Stomach (tissue), 4 donors: ENCODE measurements at regions not wholly inside any gene's neighbourhood (a gene's known extent, or its start where the extent isn't known, plus 50 kb on each side); places are given as distances from the start of the nearest gene placed in this dataset.

Experiments
- EP300 ChIP-seq: sonication (generic); formaldehyde crosslinking; IDR thresholded peaks from one replicate; pipeline ENCODE4 v1.6.1; 2017; ENCODE audit warnings: antibody characterized with exemption
- POLR2A ChIP-seq, 4 donors: fragments of 450-650 bp; IDR thresholded peaks; one replicate each; pipeline ENCODE4 v1.6.1; 2016; ENCODE audit warnings: antibody characterized with exemption in 4 of 4, control low read depth in 2 of 4, mild to moderate bottlenecking in 1 of 4, moderate library complexity in 1 of 4
- POLR2AphosphoS5 ChIP-seq, 3 donors: sonication (generic); formaldehyde crosslinking; IDR thresholded peaks; one replicate each; pipeline ENCODE4 v1.6.1; 2016; ENCODE audit warnings: antibody characterized with exemption in 3 of 3
- TF ChIP-seq, protein P1 (sequence below), 7 experiments: fragments of 450-650 bp in 4 of 7; fragments of 200-600 bp in 3 of 7; sonication (generic) in 3 of 7; IDR thresholded peaks; one replicate each; pipeline ENCODE4 v1.5.1; 2016 to 2019; ENCODE audit warnings: antibody characterized with exemption in 7 of 7, control low read depth in 2 of 7, mild to moderate bottlenecking in 1 of 7

DNA sequence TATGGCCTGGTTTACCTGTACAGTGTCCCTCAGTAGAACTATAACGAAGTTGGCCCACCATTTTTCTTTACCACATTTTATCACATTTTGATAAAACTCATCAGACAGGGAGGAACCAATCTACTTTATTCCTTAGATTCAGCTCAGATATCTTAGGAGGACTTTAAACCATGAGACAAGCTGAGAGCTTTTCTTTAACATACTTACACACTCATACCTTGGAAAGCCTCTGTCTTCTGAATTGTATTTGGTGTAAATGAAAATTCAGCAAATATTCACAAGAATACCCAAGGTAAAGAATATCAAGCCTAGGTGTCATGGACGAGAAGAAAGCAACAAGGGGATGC is 313.2 kb downstream of the ENC1 start:
- TF ChIP-seq, protein P1, sequence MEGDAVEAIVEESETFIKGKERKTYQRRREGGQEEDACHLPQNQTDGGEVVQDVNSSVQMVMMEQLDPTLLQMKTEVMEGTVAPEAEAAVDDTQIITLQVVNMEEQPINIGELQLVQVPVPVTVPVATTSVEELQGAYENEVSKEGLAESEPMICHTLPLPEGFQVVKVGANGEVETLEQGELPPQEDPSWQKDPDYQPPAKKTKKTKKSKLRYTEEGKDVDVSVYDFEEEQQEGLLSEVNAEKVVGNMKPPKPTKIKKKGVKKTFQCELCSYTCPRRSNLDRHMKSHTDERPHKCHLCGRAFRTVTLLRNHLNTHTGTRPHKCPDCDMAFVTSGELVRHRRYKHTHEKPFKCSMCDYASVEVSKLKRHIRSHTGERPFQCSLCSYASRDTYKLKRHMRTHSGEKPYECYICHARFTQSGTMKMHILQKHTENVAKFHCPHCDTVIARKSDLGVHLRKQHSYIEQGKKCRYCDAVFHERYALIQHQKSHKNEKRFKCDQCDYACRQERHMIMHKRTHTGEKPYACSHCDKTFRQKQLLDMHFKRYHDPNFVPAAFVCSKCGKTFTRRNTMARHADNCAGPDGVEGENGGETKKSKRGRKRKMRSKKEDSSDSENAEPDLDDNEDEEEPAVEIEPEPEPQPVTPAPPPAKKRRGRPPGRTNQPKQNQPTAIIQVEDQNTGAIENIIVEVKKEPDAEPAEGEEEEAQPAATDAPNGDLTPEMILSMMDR (IDR thresholded peaks at IDR 0.05), result no peak
- TF ChIP-seq POLR2A (IDR thresholded peaks at IDR 0.05) (no peak), POLR2AphosphoS5 (IDR thresholded peaks at IDR 0.05) (no peak), EP300 (no peak)
